Nucleus accumbens (tissue), 56 donors: ENCODE measurements at regions not wholly inside any gene's neighbourhood (a gene's known extent, or its start where the extent isn't known, plus 50 kb on each side); places are given as distances from the start of the nearest gene placed in this dataset.

Experiments
- DNase-seq, 56 donors: peaks; one replicate each; lab custom pipeline; 2025; lab: John Stamatoyannopoulos, UW

GRCh38 chr13:79692846-79693245 lies 211.9 kb downstream of the NDFIP2 start:
- DNase-seq = no peak

DNA sequence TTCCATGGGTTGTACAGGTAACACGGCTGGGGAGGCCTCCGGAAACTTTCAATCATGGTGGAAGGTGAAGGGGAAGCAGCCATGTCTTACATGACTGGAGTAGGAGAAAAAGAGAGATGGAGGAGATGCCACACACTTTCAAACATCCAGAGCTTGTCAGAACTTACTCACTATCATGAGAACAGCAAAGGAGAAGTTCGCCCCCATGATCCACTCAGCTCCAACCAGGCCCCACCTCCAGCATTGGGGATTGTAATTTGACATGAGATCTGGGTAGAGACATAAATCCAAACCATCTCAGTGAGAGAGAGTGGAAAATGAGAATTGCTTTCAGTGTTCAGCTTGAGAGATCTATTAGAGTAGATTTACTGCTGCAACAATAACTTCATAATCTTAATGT lies 210.9 kb downstream of the NDFIP2 start:
- no peak for DNase-seq

DNA sequence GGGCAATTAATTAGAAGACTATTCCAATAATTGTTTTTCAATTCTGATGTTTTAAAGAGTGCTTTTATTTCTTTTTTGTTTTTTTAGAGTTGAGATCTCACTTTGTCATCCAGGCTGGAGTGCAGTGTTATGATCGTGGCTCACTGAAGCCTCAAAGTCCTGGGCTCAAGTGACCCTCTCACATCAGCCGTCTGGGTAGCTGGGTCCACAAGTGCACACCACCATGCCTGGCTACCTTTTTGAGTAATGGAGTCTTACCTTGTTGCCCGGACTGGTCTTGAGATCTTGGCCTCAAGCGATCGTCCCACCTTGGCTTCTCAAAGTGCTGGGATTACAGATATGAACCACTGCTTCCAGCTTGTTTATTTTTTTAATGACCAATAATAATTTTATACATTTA lies 207.8 kb downstream of the NDFIP2 start:
- DNase-seq = no peak

DNA sequence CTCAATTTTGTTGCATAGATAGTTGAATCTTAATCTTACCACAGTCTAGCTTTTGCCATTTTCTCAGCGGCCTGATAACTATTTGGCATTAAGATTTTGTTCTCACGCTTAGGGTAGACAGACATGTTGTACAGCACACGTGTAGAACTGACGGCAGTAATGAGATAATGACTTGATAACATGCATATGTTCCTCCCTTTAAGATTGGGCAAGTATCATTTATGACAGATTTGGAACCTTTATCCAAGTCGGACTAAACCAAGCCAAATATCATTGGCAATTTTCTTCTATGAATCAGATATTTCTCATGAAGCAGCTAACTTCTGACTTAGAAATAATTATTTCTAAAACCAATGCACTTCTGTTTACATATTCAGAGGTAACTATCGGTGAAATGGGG lies 205.5 kb downstream of the NDFIP2 start:
- DNase-seq = no peak

DNA sequence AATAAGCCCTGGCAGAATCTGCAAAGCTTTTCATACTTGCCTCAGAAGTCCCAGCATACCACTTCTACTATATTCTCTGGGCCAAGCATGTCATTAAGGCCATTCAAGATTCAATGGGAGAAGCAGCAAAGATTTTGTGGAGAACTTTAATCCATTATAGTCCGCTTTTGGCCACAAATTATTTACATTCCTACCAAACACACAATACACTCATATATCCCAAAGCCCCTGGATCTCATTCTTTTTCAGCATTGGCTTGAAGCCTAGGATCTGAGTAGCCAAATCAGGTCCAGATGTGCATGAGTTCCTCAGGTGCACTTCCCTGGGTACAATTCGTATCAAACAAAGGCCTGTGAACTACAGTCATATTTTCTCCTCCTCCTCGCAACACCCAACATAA lies 203.4 kb downstream of the NDFIP2 start:
- DNase-seq = no peak

DNA sequence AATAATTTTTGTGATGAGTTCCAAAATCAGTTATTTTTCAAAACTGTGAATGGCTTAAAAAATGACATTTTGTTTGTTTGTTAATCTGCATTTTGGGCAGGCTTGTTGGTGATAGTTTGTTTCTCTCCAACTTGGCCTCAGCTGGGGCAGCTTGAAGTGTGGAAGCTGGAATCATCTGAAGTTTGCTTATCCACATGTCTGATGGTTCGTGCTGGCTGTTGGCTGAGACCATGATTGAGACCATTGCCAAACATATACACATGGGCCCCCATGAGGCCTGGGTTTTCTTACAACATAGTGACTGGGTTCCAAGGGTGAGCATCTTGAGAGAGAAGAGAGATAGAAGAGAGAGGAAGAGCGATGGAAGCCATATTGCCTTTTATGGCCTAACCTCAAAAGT lies 201.2 kb downstream of the NDFIP2 start:
- DNase-seq = no peak

GRCh38 chr13:79681069-79681468 lies 200.1 kb downstream of the NDFIP2 start:
- no peak for DNase-seq

GRCh38 chr13:79680485-79680884 lies 199.5 kb downstream of the NDFIP2 start:
- DNase-seq = no peak

GRCh38 chr13:79679334-79679733 lies 198.4 kb downstream of the NDFIP2 start:
- DNase-seq = peak in 26 of 56 donors; percentile 0 to 74 (median 11)

DNA sequence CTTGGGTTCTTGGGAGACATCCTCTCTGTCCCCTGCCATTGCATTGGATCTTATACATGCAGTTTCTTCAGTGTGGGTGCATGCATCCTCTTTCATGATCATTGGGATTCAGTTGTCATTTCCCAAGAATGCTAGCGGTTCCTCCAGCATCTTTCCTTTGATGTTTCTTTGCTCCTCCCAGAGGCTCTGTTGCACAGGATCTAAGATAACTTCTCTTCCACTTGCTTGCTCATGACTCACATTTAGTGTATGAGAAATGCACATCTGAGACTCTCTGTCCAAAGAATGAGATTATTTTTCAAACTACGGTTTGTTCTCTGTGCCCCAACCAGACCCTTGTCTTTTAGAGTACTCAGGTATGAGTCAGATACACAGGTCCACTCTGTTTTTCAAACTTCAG lies 197.1 kb downstream of the NDFIP2 start:
- no peak for DNase-seq

DNA sequence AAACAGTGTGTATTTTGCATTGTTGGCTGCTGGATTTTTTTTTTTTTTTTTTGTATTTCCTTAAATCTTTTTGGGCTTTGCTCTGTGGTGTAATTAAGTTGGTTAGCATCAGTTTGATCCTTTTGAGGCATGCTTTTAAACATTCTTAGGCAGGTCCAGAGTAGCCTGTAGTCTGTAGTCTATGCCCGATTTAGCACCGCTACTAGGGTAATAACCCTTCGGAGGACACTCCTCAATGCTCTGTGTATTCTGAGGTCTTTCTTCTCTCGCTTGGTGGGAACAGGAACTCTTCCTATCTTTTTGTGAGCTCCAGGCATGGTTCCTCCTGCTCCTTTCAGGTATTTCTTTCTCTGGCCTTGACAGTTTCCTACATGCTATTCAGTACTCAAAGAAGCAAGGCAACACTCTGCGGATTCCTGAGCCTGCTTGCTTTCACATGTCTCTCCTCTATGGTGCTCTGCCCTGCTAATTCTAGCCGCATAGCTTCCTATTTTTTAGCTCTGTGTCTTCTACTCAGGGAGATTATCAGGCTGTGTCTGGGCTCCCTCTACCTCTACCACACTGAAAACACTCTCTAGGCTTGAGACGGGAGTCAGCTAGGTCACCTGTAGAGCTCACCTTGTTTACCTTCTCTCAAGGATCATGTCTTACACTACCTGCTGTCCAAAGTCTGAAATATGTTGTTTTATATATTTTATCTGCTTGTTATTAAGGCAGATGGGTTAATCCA lies 195.1 kb downstream of the NDFIP2 start:
- no peak for DNase-seq

GRCh38 chr13:79674765-79675515 lies 194.0 kb downstream of the NDFIP2 start:
- no peak for DNase-seq

GRCh38 chr13:79673993-79674377 lies 193.0 kb downstream of the NDFIP2 start:
- DNase-seq = no peak

GRCh38 chr13:79673310-79673992 lies 192.5 kb downstream of the NDFIP2 start:
- DNase-seq = no peak

GRCh38 chr13:79671420-79671819 lies 190.5 kb downstream of the NDFIP2 start:
- no peak for DNase-seq

DNA sequence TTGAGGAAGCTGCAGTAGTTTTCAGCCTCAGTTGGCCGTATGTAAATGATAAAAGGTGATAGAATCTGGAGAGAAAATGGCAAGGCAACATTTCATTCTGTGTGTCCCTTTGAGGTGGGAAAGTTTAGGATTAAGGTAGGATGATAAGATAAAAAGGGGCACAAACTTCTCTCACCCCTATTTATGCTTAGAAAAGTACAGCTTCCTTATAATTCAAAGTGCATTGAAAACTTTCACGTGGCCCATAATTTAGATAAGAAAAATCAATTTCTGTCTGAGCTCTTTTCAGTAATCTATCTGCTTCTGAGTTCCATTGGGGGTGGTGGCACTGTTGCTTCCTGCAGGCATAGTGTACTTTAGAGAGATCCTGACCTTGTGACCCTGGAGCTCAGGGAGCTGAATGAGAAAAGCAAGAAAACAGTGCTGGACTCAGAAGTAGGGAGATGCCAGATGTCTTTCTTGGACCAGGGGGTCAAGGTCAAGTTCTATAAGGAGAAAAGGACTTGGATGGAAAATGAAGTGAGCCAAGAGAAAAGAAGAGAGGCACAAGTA lies 187.3 kb downstream of the NDFIP2 start:
- no peak for DNase-seq

DNA sequence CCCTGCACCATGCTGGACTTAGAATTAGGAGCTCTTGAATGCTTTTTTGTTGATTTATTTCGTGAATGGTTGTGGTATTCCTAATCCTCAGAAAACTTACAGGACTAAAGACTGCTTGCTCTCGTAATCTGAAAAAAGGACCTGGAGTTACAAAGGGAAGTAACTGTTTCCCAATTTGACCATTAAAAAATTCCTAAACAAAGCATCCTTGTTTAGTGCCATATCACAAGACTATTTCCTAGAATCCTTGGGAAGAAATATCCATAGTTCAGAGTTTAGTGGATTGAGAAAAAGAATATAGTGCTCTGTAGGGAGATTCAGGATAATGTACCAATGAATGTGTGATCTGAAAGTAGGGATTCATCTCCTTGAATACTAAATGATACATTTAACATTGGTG lies 186.8 kb downstream of the NDFIP2 start:
- no peak for DNase-seq

GRCh38 chr13:79663977-79664636 lies 183.2 kb downstream of the NDFIP2 start:
- DNase-seq = no peak

- DNase-seq = no peak
Observed at GRCh38 chr13:79663435-79663834, 182.5 kb downstream of the NDFIP2 start.

DNA sequence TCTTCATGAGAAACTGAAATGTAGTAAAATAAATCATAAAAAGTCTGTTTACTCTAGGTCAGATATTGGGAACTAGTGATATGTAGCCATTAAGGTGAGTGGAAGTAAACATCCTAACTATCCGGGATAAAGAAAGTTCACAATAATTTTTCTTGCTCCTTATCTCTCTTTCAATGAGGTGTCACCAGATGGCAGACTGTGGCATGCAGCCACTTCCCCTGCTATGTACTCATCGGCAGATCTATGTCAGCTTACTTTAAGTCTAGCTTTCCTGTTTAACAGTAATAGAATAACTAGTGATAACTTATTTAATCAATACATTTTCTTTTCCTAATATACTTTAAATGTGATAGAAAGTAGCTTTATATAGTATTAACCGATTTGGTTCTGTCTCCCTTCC lies 181.9 kb downstream of the NDFIP2 start:
- DNase-seq = peak in 1 of 56 donors; percentile 2

GRCh38 chr13:79660361-79660760 lies 179.4 kb downstream of the NDFIP2 start:
- DNase-seq = no peak
